GM19438 (cell line): ENCODE measurements at regions not wholly inside any gene's neighbourhood (a gene's known extent, or its start where the extent isn't known, plus 50 kb on each side); places are given as distances from the start of the nearest gene placed in this dataset.
"Not testable (repeated sequence)": the region's sequence is repeated elsewhere in the genome, so short reads cannot be mapped to it uniquely, and the experiment has no call there.

Experiments
- ATAC-seq: cut with Tn5 transposase; IDR thresholded peaks from one replicate; pipeline ENCODE4 v1.9.1; 2021; ENCODE audit warnings: low read depth; ENCODE audit not compliant: unreplicated experiment

DNA sequence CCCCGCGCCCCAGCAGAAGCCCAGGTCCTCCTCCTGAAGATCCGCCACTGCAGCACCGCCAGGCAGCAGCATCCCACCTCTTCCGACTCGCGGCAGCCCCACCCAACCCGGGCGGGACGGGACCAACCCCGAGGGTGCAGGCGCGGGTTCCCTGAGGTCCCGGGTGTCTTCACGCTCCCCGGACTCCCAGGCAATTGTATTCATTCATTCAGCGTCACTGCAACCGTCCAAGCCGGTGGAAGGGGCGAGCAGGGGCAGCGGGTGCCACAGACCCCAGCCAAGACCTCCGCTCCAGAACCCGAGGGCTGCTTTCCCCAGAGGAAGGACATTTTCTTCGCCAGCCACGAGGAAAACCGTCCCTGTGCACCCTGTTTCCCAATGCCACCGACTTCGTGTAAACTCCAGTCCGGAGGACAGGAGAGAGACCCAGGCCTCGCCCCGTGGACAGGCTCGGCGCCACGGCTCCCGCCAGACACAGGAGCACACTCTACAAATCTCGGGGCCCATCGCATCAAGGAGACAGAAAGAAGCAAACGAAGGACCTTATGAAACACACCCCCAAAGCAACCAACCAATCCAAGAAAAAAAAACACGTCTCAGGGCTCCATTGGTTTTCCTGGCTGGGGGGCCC lies 1471.5 kb downstream of the FOXD4L5 start:
- ATAC-seq = not testable (repeated sequence)

DNA sequence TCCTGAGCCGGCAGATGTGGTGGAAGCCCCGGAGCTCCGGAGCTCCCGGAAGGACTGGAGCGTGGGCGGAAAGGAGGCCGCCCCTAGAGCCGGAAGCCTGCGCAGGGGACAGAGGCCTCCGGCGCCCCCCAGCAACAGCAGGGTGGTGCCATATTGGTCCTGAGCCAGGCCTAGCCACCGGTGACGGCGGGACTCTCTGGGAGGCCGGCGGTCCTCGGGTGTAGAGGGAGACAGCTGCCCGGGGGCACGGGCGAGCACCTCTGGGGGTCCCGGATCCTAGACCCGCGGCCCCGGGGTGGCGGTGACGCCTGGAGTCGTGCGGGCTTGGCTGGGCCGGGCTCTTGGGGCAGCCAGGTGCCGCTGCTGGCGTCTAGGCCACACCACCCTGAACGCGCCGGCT lies 1472.2 kb downstream of the FOXD4L5 start:
- peak; percentile 48 for ATAC-seq

- ATAC-seq = not testable (repeated sequence)
These were observed 1480.8 kb downstream of the FOXD4L5 start for GRCh38 chr9:63804205-63804604.

- ATAC-seq = not testable (repeated sequence)
These were observed 1490.8 kb downstream of the FOXD4L5 start for GRCh38 chr9:63794081-63794685.

DNA sequence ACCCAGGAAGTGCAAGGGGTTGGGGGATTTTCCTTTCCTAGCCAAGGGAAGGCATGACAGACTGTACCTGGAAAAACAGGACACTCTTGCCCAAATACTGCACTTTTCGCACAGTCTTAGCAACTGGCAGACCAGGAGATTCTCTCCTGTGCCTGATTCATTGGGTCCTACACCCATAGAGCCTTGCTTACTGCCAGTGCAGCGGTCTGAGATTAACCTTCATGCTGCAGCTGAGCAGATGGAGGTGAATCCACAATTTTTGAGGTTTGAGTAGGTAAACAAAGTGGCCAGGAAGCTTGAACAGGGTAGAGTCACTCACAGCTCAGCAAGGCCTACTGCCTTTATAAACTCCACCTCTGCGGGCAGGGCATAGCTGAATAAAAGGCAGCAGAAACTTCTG lies 1497.6 kb downstream of the FOXD4L5 start:
- ATAC-seq = not testable (repeated sequence)

- ATAC-seq = not testable (repeated sequence)
These were observed 1500.0 kb downstream of the FOXD4L5 start for GRCh38 chr9:63785059-63785458.

DNA sequence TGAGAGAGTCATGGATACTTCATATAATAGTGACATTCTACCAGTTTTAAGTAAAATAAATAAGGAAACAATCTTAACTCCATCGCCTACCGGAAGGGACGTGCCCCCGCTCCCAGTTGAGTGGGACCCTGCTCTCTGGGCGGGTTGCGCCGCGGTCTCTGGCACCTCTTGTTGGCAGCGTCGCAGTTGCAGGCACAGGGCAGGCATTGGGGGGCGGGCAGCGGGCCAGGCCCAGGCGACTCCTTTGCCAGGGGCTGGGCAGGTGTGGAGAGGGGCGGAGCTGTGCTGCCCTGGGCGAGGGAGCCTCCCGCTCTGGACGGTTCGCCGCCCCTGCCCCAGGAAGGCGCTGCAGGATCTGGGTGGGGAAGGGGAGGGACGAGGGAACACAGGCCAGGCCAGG lies 1500.6 kb downstream of the FOXD4L5 start:
- ATAC-seq = not testable (repeated sequence)

GRCh38 chr9:63781817-63782439 lies 1503.1 kb downstream of the FOXD4L5 start:
- ATAC-seq = peak; percentile 35

DNA sequence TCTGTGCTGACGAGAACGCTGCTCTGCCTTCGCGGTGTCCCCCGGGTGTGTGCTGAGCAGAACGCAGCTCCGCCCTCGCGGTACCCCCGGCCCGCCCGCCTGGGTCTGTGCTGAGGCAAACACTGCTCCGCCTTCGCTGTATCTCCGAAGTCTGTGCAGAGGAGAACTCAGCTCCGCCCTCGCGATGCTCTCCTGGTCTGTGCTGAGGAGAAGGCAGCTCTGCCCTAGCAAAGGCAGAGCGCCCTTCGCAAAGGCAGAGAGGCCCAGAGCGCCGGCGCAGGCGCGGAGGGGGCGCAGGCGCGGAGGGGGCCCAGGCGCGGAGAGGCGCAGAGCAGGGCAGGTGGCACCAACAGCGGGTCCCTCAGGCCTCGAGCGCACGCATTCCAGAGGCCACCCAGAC lies 1503.6 kb downstream of the FOXD4L5 start:
- ATAC-seq = peak; percentile 99

DNA sequence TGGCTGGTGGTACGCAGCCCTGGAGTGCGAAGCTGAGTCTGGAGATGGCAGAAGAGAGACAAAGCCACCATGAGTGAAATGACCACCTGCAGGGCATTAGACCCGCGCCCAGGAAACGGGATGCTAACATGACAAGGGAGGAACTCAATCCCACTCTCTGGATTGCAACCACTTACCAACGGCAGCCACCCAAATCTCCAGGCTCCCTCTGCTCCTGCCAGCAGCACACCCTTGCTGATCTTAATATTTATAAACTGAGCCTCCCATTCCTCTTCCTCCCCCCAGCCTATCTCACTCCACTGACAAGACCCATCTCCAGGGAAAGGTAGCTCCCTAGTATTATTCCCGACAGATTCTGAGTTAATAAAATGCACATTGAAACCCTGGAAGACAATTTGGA lies 1508.8 kb downstream of the FOXD4L5 start:
- ATAC-seq = not testable (repeated sequence)

DNA sequence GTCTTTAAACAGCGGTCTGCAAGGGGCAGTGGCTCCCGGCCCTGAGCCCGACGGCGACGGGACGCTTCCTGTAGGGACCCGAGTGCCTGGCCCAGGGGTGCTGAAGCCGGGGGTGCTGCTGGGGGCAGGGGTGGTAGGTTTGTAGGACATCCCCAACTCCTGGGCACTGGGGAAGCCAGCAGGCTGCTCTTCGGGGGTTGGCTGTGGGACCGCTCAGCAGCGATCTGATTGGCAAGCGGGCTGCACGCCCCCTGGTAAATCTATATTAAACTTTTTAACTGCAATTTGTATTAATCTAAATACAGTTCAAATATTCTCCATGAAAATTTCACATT lies 1510.0 kb downstream of the FOXD4L5 start:
- ATAC-seq = not testable (repeated sequence)

DNA sequence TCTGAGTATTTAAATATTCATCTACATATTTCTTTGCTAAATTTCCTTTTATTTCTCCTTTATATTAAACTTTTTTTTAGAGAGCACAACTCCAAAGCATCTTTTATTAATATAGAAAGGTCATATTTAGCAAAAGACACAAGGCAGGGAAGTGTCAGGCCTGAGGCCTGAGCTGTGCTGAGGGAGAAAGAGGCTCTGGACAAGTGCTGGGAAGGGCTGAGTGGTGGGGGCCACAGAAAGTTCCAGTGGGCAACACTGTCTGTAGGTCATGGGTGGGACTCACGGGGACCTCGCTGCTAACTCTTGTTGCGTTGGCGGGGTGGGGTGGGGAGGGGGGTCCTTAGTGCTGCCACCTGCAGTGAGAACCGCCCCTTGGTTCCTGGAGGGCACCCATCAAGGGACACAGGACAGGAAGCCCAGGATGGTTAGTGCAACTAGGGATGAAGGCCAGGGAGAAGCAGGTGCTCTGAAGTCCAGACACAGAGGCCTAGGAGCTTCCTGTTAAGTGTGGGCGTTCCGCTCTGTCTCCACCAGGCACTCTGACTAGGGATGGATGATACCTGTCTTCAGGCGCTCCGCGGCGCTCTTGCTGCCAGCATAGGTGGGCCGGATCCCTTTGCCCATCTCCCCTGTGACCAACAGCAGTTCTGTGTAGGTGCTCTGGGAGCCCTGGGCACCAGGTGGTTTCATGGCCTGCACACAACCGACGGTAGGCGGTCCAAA lies 1510.5 kb downstream of the FOXD4L5 start:
- ATAC-seq = not testable (repeated sequence)

DNA sequence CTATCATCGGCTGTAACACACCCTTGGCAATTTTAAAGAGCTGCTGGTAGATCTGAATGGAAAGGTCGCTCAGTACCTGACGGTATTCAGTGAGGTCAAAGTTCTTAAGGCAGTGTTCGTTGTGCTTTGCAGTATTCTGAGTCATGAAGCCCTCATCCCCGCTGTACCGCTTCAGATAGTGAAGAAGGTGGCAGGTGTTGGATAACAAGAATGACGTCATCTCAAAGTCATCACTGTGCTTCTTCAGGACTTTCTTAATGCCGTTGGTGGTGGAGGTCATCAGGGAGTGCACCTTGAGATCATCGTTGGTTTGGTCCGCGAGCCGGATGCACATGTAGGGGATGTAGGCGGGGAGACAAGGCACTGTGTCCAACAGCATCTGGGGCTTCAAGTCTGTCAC lies 1522.8 kb downstream of the FOXD4L5 start:
- not testable (repeated sequence) for ATAC-seq

DNA sequence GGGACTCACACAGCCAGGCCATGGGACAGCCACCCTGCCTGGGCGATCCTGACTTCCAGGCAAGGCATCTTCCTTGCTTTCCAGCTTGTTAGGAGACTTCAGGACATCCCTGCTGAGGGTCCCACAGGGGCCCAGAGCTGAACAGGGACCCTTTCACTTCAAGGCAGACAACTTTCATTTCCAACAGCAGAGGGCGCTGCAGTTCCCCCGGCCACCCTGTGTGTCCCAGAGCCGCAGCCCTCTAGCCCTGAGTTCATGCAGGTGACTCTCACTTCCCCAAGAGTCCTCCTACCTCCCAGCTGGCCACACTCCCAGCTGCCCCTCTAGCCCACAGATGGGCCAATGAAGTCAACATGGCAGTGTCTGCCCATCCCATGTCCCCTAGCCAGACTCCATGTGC lies 1556.0 kb downstream of the FOXD4L5 start:
- not testable (repeated sequence) for ATAC-seq

DNA sequence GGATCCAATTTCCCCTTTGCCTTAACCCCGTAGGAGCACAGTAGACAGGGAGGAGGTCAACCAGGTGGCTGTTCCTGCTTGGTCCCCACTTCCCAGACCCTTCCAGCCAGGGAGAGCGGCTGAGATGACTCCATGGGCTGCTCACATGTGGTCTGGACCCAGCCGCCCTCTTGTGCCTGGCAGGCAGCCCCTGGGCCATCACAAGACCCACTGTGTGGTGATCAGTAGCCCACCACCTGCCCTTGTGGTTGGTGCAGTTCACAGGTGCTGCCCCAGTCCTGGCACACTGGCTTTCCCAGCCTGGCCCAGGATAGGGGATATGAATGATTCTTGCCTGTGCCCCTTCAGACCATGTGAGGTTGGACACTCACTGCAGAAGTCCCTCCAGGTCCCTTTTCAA lies 1556.7 kb downstream of the FOXD4L5 start:
- no peak for ATAC-seq

DNA sequence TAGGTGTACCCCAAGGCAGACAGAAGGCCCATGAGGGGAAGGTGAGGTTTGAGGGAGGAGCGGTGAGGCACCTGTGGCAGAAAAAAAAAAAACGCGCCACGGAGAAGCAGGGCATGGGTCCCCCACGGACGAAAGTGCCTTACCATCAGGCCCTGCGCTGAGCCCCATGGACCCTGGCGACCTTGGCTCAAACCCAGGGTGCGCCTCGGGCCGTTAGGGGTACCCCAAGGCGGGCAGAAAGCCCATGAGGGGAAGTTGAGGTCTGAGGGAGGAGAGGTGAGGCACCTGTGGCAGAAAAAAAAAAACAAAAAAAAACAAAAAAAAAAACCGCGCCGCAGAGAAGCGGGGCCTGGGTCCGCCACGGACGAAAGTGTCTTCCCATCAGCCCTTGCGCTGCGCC lies 1576.7 kb downstream of the FOXD4L5 start:
- ATAC-seq = not testable (repeated sequence)

GRCh38 chr9:63704456-63704855 lies 1580.6 kb downstream of the FOXD4L5 start:
- ATAC-seq = not testable (repeated sequence)

DNA sequence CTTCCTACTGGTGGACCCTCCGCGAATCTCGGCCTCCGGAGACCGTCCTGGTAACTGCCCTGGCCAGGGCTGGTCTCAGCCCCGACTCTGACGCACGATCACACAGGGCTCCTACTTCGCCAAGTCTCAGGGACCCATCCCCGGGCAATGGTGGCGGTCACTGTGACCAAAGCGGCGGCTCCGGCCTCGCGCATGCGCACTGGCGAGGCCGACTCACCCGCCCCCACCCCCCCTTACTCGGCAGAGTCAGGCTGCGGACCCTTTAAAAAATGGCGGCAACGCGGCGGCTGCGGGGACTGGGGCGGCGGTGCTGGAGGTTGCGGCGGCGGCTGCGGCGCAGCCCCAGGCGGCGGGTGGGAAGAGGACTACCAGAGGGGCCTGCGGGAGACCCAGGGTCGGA lies 1581.3 kb downstream of the FOXD4L5 start:
- not testable (repeated sequence) for ATAC-seq

- not testable (repeated sequence) for ATAC-seq
These were observed 1581.8 kb downstream of the FOXD4L5 start for GRCh38 chr9:63703138-63703665.
